ENCODE measurements at regions not wholly inside any gene's neighbourhood (a gene's known extent, or its start where the extent isn't known, plus 50 kb on each side); places are given as distances from the start of the nearest gene placed in this dataset.

GRCh38 chr16:77562497-77562896, 127.7 kb upstream of the ADAMTS18 start:
- no peak overlapping the region for H3K9ac ChIP-seq (ENCODE audit: low read length)
- H4K12ac ChIP-seq (ENCODE audit: low read depth, low read length) = no peak overlapping the region
- H3K27me3 ChIP-seq (ENCODE audit: insufficient read depth, low read length) = no peaks in the 10 kb centered on the region
- H3K79me1 ChIP-seq (ENCODE audit: low read length) = no peaks in the 10 kb centered on the region
- H2AK5ac ChIP-seq (ENCODE audit: low read length) = no peak overlapping the region
- no peak overlapping the region for H4K8ac ChIP-seq (ENCODE audit: low read depth, low read length)
- H3K23ac ChIP-seq (ENCODE audit: low read length) = no peak overlapping the region
- H2BK120ac ChIP-seq (ENCODE audit: insufficient read depth, low read length, poor library complexity) = no peak overlapping the region
- H3K18ac ChIP-seq (ENCODE audit: low read length) = no peak overlapping the region
- H3K4ac ChIP-seq (ENCODE audit: low read depth, low read length) = no peak overlapping the region
- no peak for DNase-seq
- no peak overlapping the region for H3K14ac ChIP-seq (ENCODE audit: low read length)
- no peak overlapping the region for H2BK5ac ChIP-seq (ENCODE audit: low read depth, low read length, poor library complexity)
- H3K4me1 ChIP-seq (ENCODE audit: control insufficient read depth in 1 of 2, insufficient read depth in 2 of 2, low read length in 2 of 2) = peaks cover 3% of the 10 kb centered on the region in 2 experiments
- H3K4me2 ChIP-seq (ENCODE audit: low read length) = no peak overlapping the region
- no peaks in the 10 kb centered on the region for H3K36me3 ChIP-seq (ENCODE audit: control insufficient read depth in 1 of 2, insufficient read depth in 2 of 2, low read length in 2 of 2)
- no peaks in the 10 kb centered on the region for H3K79me2 ChIP-seq (ENCODE audit: control insufficient read depth, insufficient read depth, low read length, poor library complexity)
- no peaks in the 10 kb centered on the region for H3K9me3 ChIP-seq (ENCODE audit: insufficient read depth, low read depth, low read length)
- no peak overlapping the region for H2AFZ ChIP-seq (ENCODE audit: insufficient read depth, low read length, poor library complexity)
- no peak overlapping the region for H3K4me3 ChIP-seq (ENCODE audit: low read depth, low read length)
- H2BK12ac ChIP-seq (ENCODE audit: low read length) = no peak overlapping the region
- H4K91ac ChIP-seq (ENCODE audit: low read depth, low read length) = no peak overlapping the region
- H3K27ac ChIP-seq (ENCODE audit: low read depth, low read length) = no peak overlapping the region

DNA sequence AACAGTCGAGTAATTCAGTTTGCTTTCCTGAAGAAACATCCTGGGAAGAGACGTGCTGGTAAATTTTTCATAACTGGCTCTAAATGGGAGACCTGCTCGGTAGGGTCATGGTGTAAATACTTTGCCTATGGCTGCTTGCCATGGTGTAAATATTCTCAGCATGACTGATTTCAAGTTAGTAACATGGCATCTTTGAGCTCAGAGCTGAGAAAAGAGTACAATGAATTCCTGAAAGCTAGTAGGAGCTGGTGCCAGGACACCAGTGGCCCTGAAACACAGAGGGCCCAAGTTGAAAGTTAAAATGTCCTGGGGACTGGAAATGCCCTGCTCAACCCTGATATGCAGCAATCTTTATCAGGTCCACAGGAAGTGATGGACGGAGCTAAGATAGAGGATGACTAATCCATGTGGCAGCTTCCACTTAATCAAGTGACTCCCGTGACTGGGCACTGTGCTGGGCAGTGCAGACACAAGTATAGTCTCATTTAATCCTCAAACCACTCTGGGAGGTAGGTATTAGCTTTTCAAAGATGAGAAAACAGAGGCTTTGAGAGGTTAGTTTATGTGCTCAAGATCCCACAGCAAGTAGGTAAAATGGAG, 130.1 kb upstream of the ADAMTS18 start:
- no peaks in the 10 kb centered on the region for H3K9me3 ChIP-seq (ENCODE audit: insufficient read depth, low read depth, low read length)
- no CpG with 5 or more reads among the region's 5 CpGs for WGBS (ENCODE audit: extremely low coverage, insufficient coverage, insufficient read length)
- no peak overlapping the region for H3K27ac ChIP-seq (ENCODE audit: low read depth, low read length)
- H3K14ac ChIP-seq (ENCODE audit: low read length) = no peak overlapping the region
- no peak overlapping the region for H3K4me2 ChIP-seq (ENCODE audit: low read length)
- no peak overlapping the region for H3K18ac ChIP-seq (ENCODE audit: low read length)
- no peak overlapping the region for H3K4ac ChIP-seq (ENCODE audit: low read depth, low read length)
- H2BK12ac ChIP-seq (ENCODE audit: low read length) = no peak overlapping the region
- H3K36me3 ChIP-seq (ENCODE audit: control insufficient read depth in 1 of 2, insufficient read depth in 2 of 2, low read length in 2 of 2) = no peaks in the 10 kb centered on the region
- no peak overlapping the region for H3K4me3 ChIP-seq (ENCODE audit: low read depth, low read length)
- H3K79me2 ChIP-seq (ENCODE audit: control insufficient read depth, insufficient read depth, low read length, poor library complexity) = no peaks in the 10 kb centered on the region
- no peaks in the 10 kb centered on the region for H3K79me1 ChIP-seq (ENCODE audit: low read length)
- H4K91ac ChIP-seq (ENCODE audit: low read depth, low read length) = no peak overlapping the region
- H4K12ac ChIP-seq (ENCODE audit: low read depth, low read length) = no peak overlapping the region
- peak; percentile 53 to 75 for DNase-seq
- no peak overlapping the region for H4K8ac ChIP-seq (ENCODE audit: low read depth, low read length)
- no peak overlapping the region for H3K9ac ChIP-seq (ENCODE audit: low read length)
- no peak overlapping the region for H2AK5ac ChIP-seq (ENCODE audit: low read length)
- H2BK5ac ChIP-seq (ENCODE audit: low read depth, low read length, poor library complexity) = no peak overlapping the region
- H3K4me1 ChIP-seq (ENCODE audit: control insufficient read depth in 1 of 2, insufficient read depth in 2 of 2, low read length in 2 of 2) = peaks cover 3 to 6% of the 10 kb centered on the region in 2 experiments
- H3K23ac ChIP-seq (ENCODE audit: low read length) = no peak overlapping the region
- H3K27me3 ChIP-seq (ENCODE audit: insufficient read depth, low read length) = no peaks in the 10 kb centered on the region
- no peak overlapping the region for H2BK120ac ChIP-seq (ENCODE audit: insufficient read depth, low read length, poor library complexity)
- H2AFZ ChIP-seq (ENCODE audit: insufficient read depth, low read length, poor library complexity) = no peak overlapping the region

DNA sequence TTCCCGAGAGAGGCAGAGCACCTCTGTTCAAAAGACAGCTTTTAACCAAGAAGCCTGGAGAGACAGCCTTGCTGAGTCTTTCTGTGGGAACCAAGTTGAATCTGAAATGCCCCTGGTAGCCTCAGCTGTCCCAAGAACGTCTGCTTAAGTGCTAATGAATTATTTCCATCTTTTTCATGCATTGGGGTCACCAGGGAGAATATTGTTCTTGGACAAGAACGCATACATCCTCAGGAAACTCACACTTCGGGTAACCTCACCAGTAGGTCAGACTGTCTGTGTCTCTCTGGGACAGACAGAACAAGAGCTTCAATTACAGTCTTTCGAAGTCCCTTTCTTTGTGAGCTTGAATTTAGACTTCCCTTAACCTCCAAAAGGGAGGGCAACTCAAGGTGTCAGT, 134.6 kb upstream of the ADAMTS18 start:
- Histone ChIP-seq H3K9ac (ENCODE audit: low read length) (no peak overlapping the region), H3K4me3 (ENCODE audit: low read depth, low read length) (no peak overlapping the region), H3K27ac (ENCODE audit: low read depth, low read length) (no peak overlapping the region), H3K14ac (ENCODE audit: low read length) (no peak overlapping the region), H2BK120ac (ENCODE audit: insufficient read depth, low read length, poor library complexity) (no peak overlapping the region), H2BK5ac (ENCODE audit: low read depth, low read length, poor library complexity) (no peak overlapping the region), H3K4me1 (ENCODE audit: control insufficient read depth in 1 of 2, insufficient read depth in 2 of 2, low read length in 2 of 2) (peaks cover 3 to 6% of the 10 kb centered on the region in 2 experiments), H3K36me3 (ENCODE audit: control insufficient read depth in 1 of 2, insufficient read depth in 2 of 2, low read length in 2 of 2) (no peaks in the 10 kb centered on the region), H3K79me2 (ENCODE audit: control insufficient read depth, insufficient read depth, low read length, poor library complexity) (no peaks in the 10 kb centered on the region), H3K27me3 (ENCODE audit: insufficient read depth, low read length) (no peaks in the 10 kb centered on the region), H2AK5ac (ENCODE audit: low read length) (no peak overlapping the region), H3K79me1 (ENCODE audit: low read length) (no peaks in the 10 kb centered on the region), H3K9me3 (ENCODE audit: insufficient read depth, low read depth, low read length) (no peaks in the 10 kb centered on the region), H4K8ac (ENCODE audit: low read depth, low read length) (no peak overlapping the region), H3K23ac (ENCODE audit: low read length) (no peak overlapping the region), H4K91ac (ENCODE audit: low read depth, low read length) (no peak overlapping the region), H3K4me2 (ENCODE audit: low read length) (peak overlapping the region; percentile 19), H4K12ac (ENCODE audit: low read depth, low read length) (no peak overlapping the region), H2BK12ac (ENCODE audit: low read length) (no peak overlapping the region), H3K18ac (ENCODE audit: low read length) (no peak overlapping the region), H2AFZ (ENCODE audit: insufficient read depth, low read length, poor library complexity) (no peak overlapping the region), H3K4ac (ENCODE audit: low read depth, low read length) (no peak overlapping the region)
- no peak for DNase-seq
- WGBS (ENCODE audit: extremely low coverage, insufficient coverage, insufficient read length) = no CpG with 5 or more reads among the region's 5 CpGs

GRCh38 chr16:77570574-77570973, 135.7 kb upstream of the ADAMTS18 start:
- Histone ChIP-seq H4K91ac (ENCODE audit: low read depth, low read length) (no peak overlapping the region), H2BK120ac (ENCODE audit: insufficient read depth, low read length, poor library complexity) (no peak overlapping the region), H2BK12ac (ENCODE audit: low read length) (no peak overlapping the region), H3K9ac (ENCODE audit: low read length) (no peak overlapping the region), H4K12ac (ENCODE audit: low read depth, low read length) (no peak overlapping the region), H3K79me2 (ENCODE audit: control insufficient read depth, insufficient read depth, low read length, poor library complexity) (no peaks in the 10 kb centered on the region), H2AFZ (ENCODE audit: insufficient read depth, low read length, poor library complexity) (no peak overlapping the region), H3K18ac (ENCODE audit: low read length) (no peak overlapping the region), H3K4me3 (ENCODE audit: low read depth, low read length) (no peak overlapping the region), H3K4me1 (ENCODE audit: control insufficient read depth in 1 of 2, insufficient read depth in 2 of 2, low read length in 2 of 2) (peaks cover 3 to 6% of the 10 kb centered on the region in 2 experiments), H3K23ac (ENCODE audit: low read length) (no peak overlapping the region), H3K36me3 (ENCODE audit: control insufficient read depth in 1 of 2, insufficient read depth in 2 of 2, low read length in 2 of 2) (no peaks in the 10 kb centered on the region), H3K9me3 (ENCODE audit: insufficient read depth, low read depth, low read length) (no peaks in the 10 kb centered on the region), H3K79me1 (ENCODE audit: low read length) (no peaks in the 10 kb centered on the region), H3K27ac (ENCODE audit: low read depth, low read length) (no peak overlapping the region), H3K14ac (ENCODE audit: low read length) (no peak overlapping the region), H3K4me2 (ENCODE audit: low read length) (no peak overlapping the region), H3K4ac (ENCODE audit: low read depth, low read length) (no peak overlapping the region), H4K8ac (ENCODE audit: low read depth, low read length) (no peak overlapping the region), H3K27me3 (ENCODE audit: insufficient read depth, low read length) (no peaks in the 10 kb centered on the region), H2AK5ac (ENCODE audit: low read length) (no peak overlapping the region), H2BK5ac (ENCODE audit: low read depth, low read length, poor library complexity) (no peak overlapping the region)
- no CpG with 5 or more reads among the region's 1 CpG for WGBS (ENCODE audit: extremely low coverage, insufficient coverage, insufficient read length)
- DNase-seq = no peak
